WTC11 (cell line): ENCODE measurements at regions not wholly inside any gene's neighbourhood (a gene's known extent, or its start where the extent isn't known, plus 50 kb on each side); places are given as distances from the start of the nearest gene placed in this dataset.

ENCODE experiments used
- ATAC-seq: fragments of 200-7000 bp; cut with Tn5 transposase; 2 replicates; pipeline ENCODE4 v1.10.0; 2021; ENCODE audit warnings: mild to moderate bottlenecking, moderate library complexity
- CTCF ChIA-PET: fragments of 300-600 bp; sonication (Branson Sonifier 250); formaldehyde crosslinking; loops from one replicate; lab custom pipeline; 2021; ENCODE audit warnings: antibody characterized with exemption; lab: Charles Lee
- POLR2A ChIA-PET: fragments of 350-600 bp; sonication (Branson Sonifier 250); formaldehyde crosslinking; loops from one replicate; lab custom pipeline; 2021; ENCODE audit warnings: antibody characterized with exemption; lab: Charles Lee
- DNase-seq: peaks from one replicate; pipeline ENCODE4 v3.0.0; 2021; ENCODE audit warnings: low spot score
- H3K27ac Mint-ChIP-seq: 2 replicates; pipeline ENCODE4 v1.8.0; 2021; ENCODE audit warnings: mixed read lengths
- H3K27me3 Mint-ChIP-seq: 2 replicates; pipeline ENCODE4 v1.8.0; 2021; ENCODE audit warnings: low read depth, mild to moderate bottlenecking, moderate library complexity, mixed read lengths
- H3K36me3 Mint-ChIP-seq: 2 replicates; pipeline ENCODE4 v1.8.0; 2021; ENCODE audit warnings: mixed read lengths
- H3K4me1 Mint-ChIP-seq: 2 replicates; pipeline ENCODE4 v1.8.0; 2022; ENCODE audit warnings: mixed read lengths
- H3K4me3 Mint-ChIP-seq: 2 replicates; pipeline ENCODE4 v1.8.0; 2021; ENCODE audit warnings: mild to moderate bottlenecking, moderate library complexity, mixed read lengths
- H3K9me3 Mint-ChIP-seq: 2 replicates; pipeline ENCODE4 v1.8.0; 2021; ENCODE audit warnings: mixed read lengths
- CBFB ChIP-seq: sonication (generic); formaldehyde crosslinking; IDR thresholded peaks from 2 replicates; pipeline ENCODE4 v1.8.1; 2022; ENCODE audit warnings: mild to moderate bottlenecking, low read depth, missing genetic modification reagents
- CREM ChIP-seq: sonication (generic); formaldehyde crosslinking; IDR thresholded peaks from 2 replicates; pipeline ENCODE4 v1.8.1; 2022; ENCODE audit warnings: mild to moderate bottlenecking, missing genetic modification reagents, moderate library complexity
- FOXP1 ChIP-seq: sonication (generic); formaldehyde crosslinking; IDR thresholded peaks from 2 replicates; pipeline ENCODE4 v1.8.0; 2022; ENCODE audit warnings: missing genetic modification reagents, mild to moderate bottlenecking, moderate library complexity, borderline replicate concordance
- GABPB1 ChIP-seq: sonication (generic); formaldehyde crosslinking; IDR thresholded peaks from 2 replicates; pipeline ENCODE4 v1.8.1; 2023; ENCODE audit warnings: mild to moderate bottlenecking, missing genetic modification reagents
- GRHL2 ChIP-seq: fragments of 250-450 bp; sonication (Bioruptor Pico); IDR thresholded peaks from 2 replicates; pipeline ENCODE4 v1.8.0; 2022; ENCODE audit warnings: mild to moderate bottlenecking, moderate library complexity; ENCODE audit not compliant: insufficient replicate concordance, severe bottlenecking
- HMGA2 ChIP-seq: fragments of 250-450 bp; sonication (Bioruptor Pico); IDR thresholded peaks from 2 replicates; pipeline ENCODE4 v1.4.0; 2021; ENCODE audit warnings: mild to moderate bottlenecking, moderate library complexity
- IRF2 ChIP-seq: sonication (generic); formaldehyde crosslinking; IDR thresholded peaks from 2 replicates; pipeline ENCODE4 v1.8.0; 2022; ENCODE audit warnings: low read depth, missing genetic modification reagents, borderline replicate concordance
- JAZF1 ChIP-seq: fragments of 250-450 bp; sonication (Bioruptor Pico); IDR thresholded peaks from 2 replicates; pipeline ENCODE4 v1.9.0; 2021; ENCODE audit warnings: moderate library complexity, mild to moderate bottlenecking, inconsistent platforms
- SOX15 ChIP-seq: fragments of 250-450 bp; sonication (Bioruptor Pico); IDR thresholded peaks from 2 replicates; pipeline ENCODE4 v1.9.0; 2021; ENCODE audit warnings: mild to moderate bottlenecking
- ZNF121 ChIP-seq: sonication (generic); formaldehyde crosslinking; IDR thresholded peaks from 2 replicates; pipeline ENCODE4 v1.8.0; 2023; ENCODE audit warnings: missing genetic modification reagents
- ZNF138 ChIP-seq: sonication (generic); formaldehyde crosslinking; conservative IDR thresholded peaks from 2 replicates; pipeline ENCODE4 v1.8.1; 2022; ENCODE audit warnings: mild to moderate bottlenecking, moderate library complexity, missing genetic modification reagents
- ZNF263 ChIP-seq: sonication (generic); formaldehyde crosslinking; IDR thresholded peaks from 2 replicates; pipeline ENCODE4 v1.8.1; 2022; ENCODE audit warnings: low read depth, mild to moderate bottlenecking, moderate library complexity, missing genetic modification reagents
- ZNF671 ChIP-seq: fragments of 250-450 bp; sonication (Bioruptor Pico); IDR thresholded peaks from 2 replicates; pipeline ENCODE4 v1.8.0; 2021; ENCODE audit warnings: mild to moderate bottlenecking
- TF ChIP-seq, protein P1 (sequence below): sonication (generic); formaldehyde crosslinking; IDR thresholded peaks from 2 replicates; pipeline ENCODE4 v1.8.0; 2023; ENCODE audit warnings: missing genetic modification reagents, mild to moderate bottlenecking, borderline replicate concordance
- TF ChIP-seq, protein P2 (sequence below): sonication (generic); formaldehyde crosslinking; IDR thresholded peaks from 2 replicates; pipeline ENCODE4 v1.8.1; 2023; ENCODE audit warnings: mild to moderate bottlenecking, moderate library complexity, missing genetic modification reagents
- TF ChIP-seq, protein P3 (sequence below): sonication (generic); formaldehyde crosslinking; IDR thresholded peaks from 2 replicates; pipeline ENCODE4 v1.8.1; 2023; ENCODE audit warnings: mild to moderate bottlenecking, missing genetic modification reagents, moderate library complexity
- TF ChIP-seq, protein P4 (sequence below): sonication (generic); formaldehyde crosslinking; IDR thresholded peaks from 2 replicates; pipeline ENCODE4 v1.8.1; 2023; ENCODE audit warnings: mild to moderate bottlenecking, missing genetic modification reagents, moderate library complexity
- TF ChIP-seq, protein P5 (sequence below): fragments of 250-450 bp; sonication (Bioruptor Pico); IDR thresholded peaks from 2 replicates; pipeline ENCODE4 v1.8.0; 2021; ENCODE audit warnings: mild to moderate bottlenecking

DNA sequence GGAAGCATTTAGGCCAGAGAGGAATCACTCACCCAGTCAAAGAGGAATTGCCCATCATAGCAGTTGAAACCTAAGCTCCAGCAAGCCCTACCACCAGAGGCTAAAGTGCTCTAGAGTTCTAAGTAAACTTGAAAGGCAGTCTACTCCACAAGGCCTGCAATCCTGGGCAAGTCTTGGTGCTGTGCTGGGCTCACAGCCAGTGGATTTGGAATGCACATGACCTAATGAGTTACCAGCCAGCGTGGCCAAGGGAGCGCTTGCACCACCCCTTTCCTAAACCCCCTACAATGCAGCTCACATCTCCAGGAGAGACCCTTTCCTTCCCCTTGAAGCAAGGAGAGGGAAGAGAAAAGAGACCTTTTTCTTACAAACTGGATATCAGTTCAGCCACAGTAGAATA lies 445.7 kb downstream of the GASK1B start:
- no peaks in the 10 kb centered on the region for H3K36me3 Mint-ChIP-seq
- ChIA-PET POLR2A (no interaction called here), CTCF (no interaction called here)

DNA sequence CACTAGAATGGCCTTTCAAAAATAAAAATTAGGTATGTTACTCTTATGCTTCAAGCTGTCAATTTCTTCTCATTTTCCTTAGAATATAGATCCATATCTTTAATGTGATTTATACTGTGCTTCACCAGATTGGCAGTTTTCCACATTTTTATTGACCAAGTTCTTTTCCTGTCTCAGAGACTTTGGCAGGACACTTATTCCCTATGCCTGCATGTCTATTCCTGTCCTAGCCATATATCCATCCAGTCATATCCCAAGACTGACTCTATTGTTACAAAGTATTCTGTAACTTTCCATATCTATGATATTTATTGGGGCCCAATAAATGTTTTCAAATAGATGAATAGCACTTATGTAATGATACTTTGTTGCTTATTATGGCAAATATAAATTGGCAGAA lies 450.7 kb downstream of the GASK1B start:
- no peak overlapping the region for H3K4me3 Mint-ChIP-seq
- peaks cover 24% of the 10 kb centered on the region for H3K9me3 Mint-ChIP-seq
- ATAC-seq, result no peak
- no peak overlapping the region for H3K27ac Mint-ChIP-seq
- TF ChIP-seq HMGA2 (CRISPR knock-in tag) (no peak), CREM (CRISPR knock-in tag) (no peak), ZNF263 (no peak), CBFB (CRISPR knock-in tag) (no peak), GABPB1 (CRISPR knock-in tag) (no peak), IRF2 (CRISPR knock-in tag) (no peak), JAZF1 (CRISPR knock-in tag) (no peak), GRHL2 (CRISPR knock-in tag) (no peak), ZNF121 (CRISPR knock-in tag) (no peak), ZNF138 (CRISPR knock-in tag) (no peak), ZNF671 (no peak), FOXP1 (CRISPR knock-in tag) (no peak)
- TF ChIP-seq, protein P1, sequence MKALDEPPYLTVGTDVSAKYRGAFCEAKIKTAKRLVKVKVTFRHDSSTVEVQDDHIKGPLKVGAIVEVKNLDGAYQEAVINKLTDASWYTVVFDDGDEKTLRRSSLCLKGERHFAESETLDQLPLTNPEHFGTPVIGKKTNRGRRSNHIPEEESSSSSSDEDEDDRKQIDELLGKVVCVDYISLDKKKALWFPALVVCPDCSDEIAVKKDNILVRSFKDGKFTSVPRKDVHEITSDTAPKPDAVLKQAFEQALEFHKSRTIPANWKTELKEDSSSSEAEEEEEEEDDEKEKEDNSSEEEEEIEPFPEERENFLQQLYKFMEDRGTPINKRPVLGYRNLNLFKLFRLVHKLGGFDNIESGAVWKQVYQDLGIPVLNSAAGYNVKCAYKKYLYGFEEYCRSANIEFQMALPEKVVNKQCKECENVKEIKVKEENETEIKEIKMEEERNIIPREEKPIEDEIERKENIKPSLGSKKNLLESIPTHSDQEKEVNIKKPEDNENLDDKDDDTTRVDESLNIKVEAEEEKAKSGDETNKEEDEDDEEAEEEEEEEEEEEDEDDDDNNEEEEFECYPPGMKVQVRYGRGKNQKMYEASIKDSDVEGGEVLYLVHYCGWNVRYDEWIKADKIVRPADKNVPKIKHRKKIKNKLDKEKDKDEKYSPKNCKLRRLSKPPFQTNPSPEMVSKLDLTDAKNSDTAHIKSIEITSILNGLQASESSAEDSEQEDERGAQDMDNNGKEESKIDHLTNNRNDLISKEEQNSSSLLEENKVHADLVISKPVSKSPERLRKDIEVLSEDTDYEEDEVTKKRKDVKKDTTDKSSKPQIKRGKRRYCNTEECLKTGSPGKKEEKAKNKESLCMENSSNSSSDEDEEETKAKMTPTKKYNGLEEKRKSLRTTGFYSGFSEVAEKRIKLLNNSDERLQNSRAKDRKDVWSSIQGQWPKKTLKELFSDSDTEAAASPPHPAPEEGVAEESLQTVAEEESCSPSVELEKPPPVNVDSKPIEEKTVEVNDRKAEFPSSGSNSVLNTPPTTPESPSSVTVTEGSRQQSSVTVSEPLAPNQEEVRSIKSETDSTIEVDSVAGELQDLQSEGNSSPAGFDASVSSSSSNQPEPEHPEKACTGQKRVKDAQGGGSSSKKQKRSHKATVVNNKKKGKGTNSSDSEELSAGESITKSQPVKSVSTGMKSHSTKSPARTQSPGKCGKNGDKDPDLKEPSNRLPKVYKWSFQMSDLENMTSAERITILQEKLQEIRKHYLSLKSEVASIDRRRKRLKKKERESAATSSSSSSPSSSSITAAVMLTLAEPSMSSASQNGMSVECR, result no peak
- TF ChIP-seq, protein P2, sequence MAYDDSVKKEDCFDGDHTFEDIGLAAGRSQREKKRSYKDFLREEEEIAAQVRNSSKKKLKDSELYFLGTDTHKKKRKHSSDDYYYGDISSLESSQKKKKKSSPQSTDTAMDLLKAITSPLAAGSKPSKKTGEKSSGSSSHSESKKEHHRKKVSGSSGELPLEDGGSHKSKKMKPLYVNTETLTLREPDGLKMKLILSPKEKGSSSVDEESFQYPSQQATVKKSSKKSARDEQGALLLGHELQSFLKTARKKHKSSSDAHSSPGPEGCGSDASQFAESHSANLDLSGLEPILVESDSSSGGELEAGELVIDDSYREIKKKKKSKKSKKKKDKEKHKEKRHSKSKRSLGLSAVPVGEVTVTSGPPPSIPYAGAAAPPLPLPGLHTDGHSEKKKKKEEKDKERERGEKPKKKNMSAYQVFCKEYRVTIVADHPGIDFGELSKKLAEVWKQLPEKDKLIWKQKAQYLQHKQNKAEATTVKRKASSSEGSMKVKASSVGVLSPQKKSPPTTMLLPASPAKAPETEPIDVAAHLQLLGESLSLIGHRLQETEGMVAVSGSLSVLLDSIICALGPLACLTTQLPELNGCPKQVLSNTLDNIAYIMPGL (CRISPR knock-in tag), result no peak
- TF ChIP-seq, protein P3, sequence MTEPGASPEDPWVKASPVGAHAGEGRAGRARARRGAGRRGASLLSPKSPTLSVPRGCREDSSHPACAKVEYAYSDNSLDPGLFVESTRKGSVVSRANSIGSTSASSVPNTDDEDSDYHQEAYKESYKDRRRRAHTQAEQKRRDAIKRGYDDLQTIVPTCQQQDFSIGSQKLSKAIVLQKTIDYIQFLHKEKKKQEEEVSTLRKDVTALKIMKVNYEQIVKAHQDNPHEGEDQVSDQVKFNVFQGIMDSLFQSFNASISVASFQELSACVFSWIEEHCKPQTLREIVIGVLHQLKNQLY (CRISPR knock-in tag), result no peak
- TF ChIP-seq, protein P4, sequence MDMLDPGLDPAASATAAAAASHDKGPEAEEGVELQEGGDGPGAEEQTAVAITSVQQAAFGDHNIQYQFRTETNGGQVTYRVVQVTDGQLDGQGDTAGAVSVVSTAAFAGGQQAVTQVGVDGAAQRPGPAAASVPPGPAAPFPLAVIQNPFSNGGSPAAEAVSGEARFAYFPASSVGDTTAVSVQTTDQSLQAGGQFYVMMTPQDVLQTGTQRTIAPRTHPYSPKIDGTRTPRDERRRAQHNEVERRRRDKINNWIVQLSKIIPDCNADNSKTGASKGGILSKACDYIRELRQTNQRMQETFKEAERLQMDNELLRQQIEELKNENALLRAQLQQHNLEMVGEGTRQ, result no peak
- DNase-seq, result no peak
- POLR2A ChIA-PET, result no interaction called here
- H3K4me1 Mint-ChIP-seq, result no peaks in the 10 kb centered on the region
- CTCF ChIA-PET, result no interaction called here
- no peaks in the 10 kb centered on the region for H3K27me3 Mint-ChIP-seq
- H3K36me3 Mint-ChIP-seq, result no peaks in the 10 kb centered on the region

More for the DNA sequence above, 445.7 kb downstream of the GASK1B start:
- Mint-ChIP-seq H3K4me3 (no peak overlapping the region), H3K9me3 (peaks cover 28% of the 10 kb centered on the region), H3K27me3 (no peaks in the 10 kb centered on the region), H3K4me1 (no peaks in the 10 kb centered on the region), H3K27ac (no peak overlapping the region)
- DNase-seq, result no peak
- no peak for ATAC-seq
- TF ChIP-seq, protein P5, sequence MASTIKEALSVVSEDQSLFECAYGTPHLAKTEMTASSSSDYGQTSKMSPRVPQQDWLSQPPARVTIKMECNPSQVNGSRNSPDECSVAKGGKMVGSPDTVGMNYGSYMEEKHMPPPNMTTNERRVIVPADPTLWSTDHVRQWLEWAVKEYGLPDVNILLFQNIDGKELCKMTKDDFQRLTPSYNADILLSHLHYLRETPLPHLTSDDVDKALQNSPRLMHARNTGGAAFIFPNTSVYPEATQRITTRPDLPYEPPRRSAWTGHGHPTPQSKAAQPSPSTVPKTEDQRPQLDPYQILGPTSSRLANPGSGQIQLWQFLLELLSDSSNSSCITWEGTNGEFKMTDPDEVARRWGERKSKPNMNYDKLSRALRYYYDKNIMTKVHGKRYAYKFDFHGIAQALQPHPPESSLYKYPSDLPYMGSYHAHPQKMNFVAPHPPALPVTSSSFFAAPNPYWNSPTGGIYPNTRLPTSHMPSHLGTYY (CRISPR knock-in tag), result no peak
- TF ChIP-seq SOX15, result no peak
